H1 (cell line): ENCODE measurements at regions not wholly inside any gene's neighbourhood (a gene's known extent, or its start where the extent isn't known, plus 50 kb on each side); places are given as distances from the start of the nearest gene placed in this dataset.

Source experiments
- NANOG ChIP-seq: IDR thresholded peaks from 2 replicates; pipeline ENCODE4 v1.6.1; 2011; ENCODE audit warnings: low read length, low read depth, mild to moderate bottlenecking, inconsistent platforms; ENCODE audit not compliant: insufficient read depth, poor library complexity, severe bottlenecking
- POLR2A ChIP-seq, 2 experiments: IDR thresholded peaks; 1 replicate in 1 of 2; 2 replicates in 1 of 2; pipeline ENCODE4 v1.6.1; 2011; ENCODE audit warnings: low read depth in 2 of 2, low read length in 2 of 2, mild to moderate bottlenecking in 2 of 2; ENCODE audit errors: control extremely low read depth in 1 of 2
- RBBP5 ChIP-seq: IDR thresholded peaks from 2 replicates; pipeline ENCODE4 v1.7.1; 2012; ENCODE audit warnings: low read depth, mild to moderate bottlenecking, inconsistent platforms, low read length, moderate library complexity, borderline replicate concordance
- RNF2 ChIP-seq: fragments of 200-900, 300-1000 bp; sonication (generic); IDR thresholded peaks from 2 replicates; pipeline ENCODE4 v1.7.1; 2016; ENCODE audit warnings: borderline replicate concordance, low read depth, mild to moderate bottlenecking, antibody characterized with exemption, low read length; ENCODE audit not compliant: poor library complexity, severe bottlenecking; ENCODE audit errors: missing control alignments
- SIN3A ChIP-seq, 2 experiments: IDR thresholded peaks in 1 of 2; conservative IDR thresholded peaks in 1 of 2; 2 replicates each; pipeline ENCODE4 v1.6.1; 2011 to 2012; ENCODE audit warnings: low read length in 2 of 2, improper control_type of control experiment in 1 of 2, low read depth in 1 of 2, mild to moderate bottlenecking in 1 of 2
- SIX5 ChIP-seq: IDR thresholded peaks from 2 replicates; pipeline ENCODE4 v1.6.1; 2011; ENCODE audit warnings: mild to moderate bottlenecking, low read depth, low read length
- SP4 ChIP-seq: IDR thresholded peaks from 2 replicates; pipeline ENCODE4 v1.6.1; 2012; ENCODE audit warnings: low read length, inconsistent platforms
- SUZ12 ChIP-seq: fragments of 200-600 bp; sonication (generic); IDR thresholded peaks from 2 replicates; pipeline ENCODE4 v1.6.1; 2012; ENCODE audit warnings: mild to moderate bottlenecking, inconsistent platforms, low read length, moderate library complexity, mixed read lengths
- TF ChIP-seq, protein P1 (sequence below): IDR thresholded peaks from 2 replicates; pipeline ENCODE4 v1.6.1; 2011; ENCODE audit warnings: low read length, improper control_type of control experiment
- TF ChIP-seq, protein P2 (sequence below): IDR thresholded peaks from 2 replicates; pipeline ENCODE4 v1.6.1; 2012; ENCODE audit warnings: low read length, inconsistent platforms

DNA sequence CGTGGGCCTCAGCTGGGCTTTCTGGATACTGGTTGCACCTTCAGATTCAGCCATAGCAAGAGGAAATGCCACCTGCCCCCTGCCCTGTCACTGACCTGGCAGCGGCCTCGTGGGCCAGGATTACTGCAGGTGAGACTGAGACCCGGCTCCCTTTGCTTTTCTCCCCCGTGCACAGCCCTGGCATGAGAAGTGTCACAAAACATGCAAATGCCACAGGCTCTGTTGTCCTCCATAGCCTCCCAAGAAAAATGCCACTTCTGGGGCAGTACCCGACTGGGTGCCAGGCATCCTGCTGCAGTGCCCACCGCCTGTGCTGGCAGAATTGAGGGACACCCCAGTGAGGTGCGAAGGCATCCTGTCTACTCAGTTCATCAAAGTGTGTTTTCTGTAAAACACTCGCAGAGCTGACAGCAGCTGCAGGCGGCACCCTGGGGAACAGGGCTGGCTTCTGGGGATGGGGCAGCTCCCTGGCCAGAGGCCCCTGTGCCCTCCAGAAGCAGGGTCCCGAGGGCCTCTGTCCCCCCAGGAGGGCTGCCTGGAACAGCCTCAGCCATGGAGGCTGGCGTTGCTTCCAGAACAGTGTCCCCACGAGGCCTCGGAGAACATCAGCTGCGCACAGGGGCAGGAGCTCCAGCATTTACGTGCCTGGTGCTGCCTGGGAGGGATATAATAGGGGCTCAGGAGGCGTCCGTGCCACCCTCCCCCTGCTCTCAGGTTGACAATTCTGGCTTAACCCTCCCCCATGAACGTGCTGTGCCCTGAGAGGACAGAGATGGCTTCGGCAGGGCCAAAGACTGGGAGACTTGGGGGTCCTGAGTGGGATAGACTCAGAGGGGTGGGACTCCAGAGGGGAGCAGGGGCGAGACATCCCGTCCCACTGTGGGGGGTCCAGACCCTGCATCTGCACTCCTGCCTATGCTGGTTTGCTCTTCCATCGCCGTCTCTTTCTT, 99.5 kb upstream of the NKX1-1 start (continued):
- TF ChIP-seq SIX5: no peak
- TF ChIP-seq SUZ12: no peak
- TF ChIP-seq, protein P1, sequence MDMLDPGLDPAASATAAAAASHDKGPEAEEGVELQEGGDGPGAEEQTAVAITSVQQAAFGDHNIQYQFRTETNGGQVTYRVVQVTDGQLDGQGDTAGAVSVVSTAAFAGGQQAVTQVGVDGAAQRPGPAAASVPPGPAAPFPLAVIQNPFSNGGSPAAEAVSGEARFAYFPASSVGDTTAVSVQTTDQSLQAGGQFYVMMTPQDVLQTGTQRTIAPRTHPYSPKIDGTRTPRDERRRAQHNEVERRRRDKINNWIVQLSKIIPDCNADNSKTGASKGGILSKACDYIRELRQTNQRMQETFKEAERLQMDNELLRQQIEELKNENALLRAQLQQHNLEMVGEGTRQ: no peak
- TF ChIP-seq RNF2: no peak
- no peak for TF ChIP-seq RBBP5
- TF ChIP-seq POLR2A (IDR thresholded peaks at IDR 0.05; ENCODE audit: control extremely low read depth in 1 of 2, low read depth in 2 of 2, low read length in 2 of 2): no peak
- TF ChIP-seq SIN3A (conservative IDR thresholded peaks at IDR 0.05 in 1 of 2, IDR thresholded peaks at IDR 0.05 in 1 of 2; ENCODE audit: low read depth in 1 of 2, low read length in 2 of 2): no peak
- TF ChIP-seq, protein P2, sequence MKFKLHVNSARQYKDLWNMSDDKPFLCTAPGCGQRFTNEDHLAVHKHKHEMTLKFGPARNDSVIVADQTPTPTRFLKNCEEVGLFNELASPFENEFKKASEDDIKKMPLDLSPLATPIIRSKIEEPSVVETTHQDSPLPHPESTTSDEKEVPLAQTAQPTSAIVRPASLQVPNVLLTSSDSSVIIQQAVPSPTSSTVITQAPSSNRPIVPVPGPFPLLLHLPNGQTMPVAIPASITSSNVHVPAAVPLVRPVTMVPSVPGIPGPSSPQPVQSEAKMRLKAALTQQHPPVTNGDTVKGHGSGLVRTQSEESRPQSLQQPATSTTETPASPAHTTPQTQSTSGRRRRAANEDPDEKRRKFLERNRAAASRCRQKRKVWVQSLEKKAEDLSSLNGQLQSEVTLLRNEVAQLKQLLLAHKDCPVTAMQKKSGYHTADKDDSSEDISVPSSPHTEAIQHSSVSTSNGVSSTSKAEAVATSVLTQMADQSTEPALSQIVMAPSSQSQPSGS: no peak
- TF ChIP-seq NANOG: no peak
- TF ChIP-seq SP4: no peak
